ENCODE measurements at regions not wholly inside any gene's neighbourhood (a gene's known extent, or its start where the extent isn't known, plus 50 kb on each side); places are given as distances from the start of the nearest gene placed in this dataset.

GRCh38 chrX:96611619-96612362 is 72.9 kb upstream of the DIAPH2 start:
- no peak for DNase-seq (ENCODE audit: extremely low read depth, insufficient read length)
- no peak for TF ChIP-seq CTCF (IDR thresholded peaks at IDR 0.05; ENCODE audit: insufficient read depth, low read length, poor library complexity, severe bottlenecking)
- Histone ChIP-seq H3K27me3 (replicated peaks; ENCODE audit: control insufficient read depth, insufficient read depth, low read length) (no peaks in the 10 kb centered on the region), H3K4me3 (replicated peaks; ENCODE audit: low read depth, low read length) (no peak overlapping the region), H3K36me3 (ENCODE audit: control insufficient read depth, insufficient read depth, low read length) (no peaks in the 10 kb centered on the region)

GRCh38 chrX:96615448-96615847 is 69.2 kb upstream of the DIAPH2 start:
- H3K27me3 ChIP-seq (replicated peaks; ENCODE audit: control insufficient read depth, insufficient read depth, low read length): no peaks in the 10 kb centered on the region
- no peak overlapping the region for H3K4me3 ChIP-seq (replicated peaks; ENCODE audit: low read depth, low read length)
- H3K36me3 ChIP-seq (ENCODE audit: control insufficient read depth, insufficient read depth, low read length): no peaks in the 10 kb centered on the region
- no peak for DNase-seq (ENCODE audit: extremely low read depth, insufficient read length)
- no peak for TF ChIP-seq CTCF (IDR thresholded peaks at IDR 0.05; ENCODE audit: insufficient read depth, low read length, poor library complexity, severe bottlenecking)

- Histone ChIP-seq H3K4me3 (replicated peaks; ENCODE audit: low read depth, low read length) (no peak overlapping the region), H3K27me3 (replicated peaks; ENCODE audit: control insufficient read depth, insufficient read depth, low read length) (no peaks in the 10 kb centered on the region), H3K36me3 (ENCODE audit: control insufficient read depth, insufficient read depth, low read length) (no peaks in the 10 kb centered on the region)
- DNase-seq (ENCODE audit: extremely low read depth, insufficient read length): no peak
- no peak for TF ChIP-seq CTCF (IDR thresholded peaks at IDR 0.05; ENCODE audit: insufficient read depth, low read length, poor library complexity, severe bottlenecking)
These were observed 65.1 kb upstream of the DIAPH2 start for GRCh38 chrX:96619588-96619987.

GRCh38 chrX:96621811-96622210 is 62.8 kb upstream of the DIAPH2 start:
- Histone ChIP-seq H3K27me3 (replicated peaks; ENCODE audit: control insufficient read depth, insufficient read depth, low read length) (no peaks in the 10 kb centered on the region), H3K4me3 (replicated peaks; ENCODE audit: low read depth, low read length) (no peak overlapping the region), H3K36me3 (ENCODE audit: control insufficient read depth, insufficient read depth, low read length) (no peaks in the 10 kb centered on the region)
- no peak for TF ChIP-seq CTCF (IDR thresholded peaks at IDR 0.05; ENCODE audit: insufficient read depth, low read length, poor library complexity, severe bottlenecking)
- no peak for DNase-seq (ENCODE audit: extremely low read depth, insufficient read length)

Data from GM06990 (cell line).